Activated T-cell treated with anti-CD3 and anti-CD28 coated beads for 48 hours (primary cell): ENCODE measurements at regions not wholly inside any gene's neighbourhood (a gene's known extent, or its start where the extent isn't known, plus 50 kb on each side); places are given as distances from the start of the nearest gene placed in this dataset.
"Not testable (repeated sequence)": the region's sequence is repeated elsewhere in the genome, so short reads cannot be mapped to it uniquely, and the experiment has no call there.

Source experiments
- DNase-seq: peaks from one replicate; pipeline ENCODE4 v3.0.0-alpha.2; 2020; ENCODE audit warnings: low read depth

- no peak for DNase-seq
Observed at GRCh38 chr10:124164264-124164663, 70.9 kb upstream of the CHST15 start.

- no peak for DNase-seq
Observed at GRCh38 chr10:124162774-124163354, 69.5 kb upstream of the CHST15 start.

- no peak for DNase-seq
Observed at GRCh38 chr10:124162136-124162535, 68.7 kb upstream of the CHST15 start.

- no peak for DNase-seq
Observed at GRCh38 chr10:124161601-124162000, 68.2 kb upstream of the CHST15 start.

- no peak for DNase-seq
Observed at GRCh38 chr10:124160943-124161582, 67.7 kb upstream of the CHST15 start.

GRCh38 chr10:124160176-124160575 lies 66.8 kb upstream of the CHST15 start:
- no peak for DNase-seq

GRCh38 chr10:124159153-124159552 lies 65.8 kb upstream of the CHST15 start:
- no peak for DNase-seq

- DNase-seq, result no peak
Observed at GRCh38 chr10:124158592-124158991, 65.2 kb upstream of the CHST15 start.

GRCh38 chr10:124157271-124157681 lies 63.9 kb upstream of the CHST15 start:
- no peak for DNase-seq

- DNase-seq, result no peak
Observed at GRCh38 chr10:124156524-124157260, 63.3 kb upstream of the CHST15 start.

GRCh38 chr10:124155781-124156435 lies 62.5 kb upstream of the CHST15 start:
- DNase-seq, result no peak

- DNase-seq, result peak; percentile 31
Observed at GRCh38 chr10:124153023-124153826, 59.8 kb upstream of the CHST15 start.

GRCh38 chr10:124152139-124153022 lies 59.0 kb upstream of the CHST15 start:
- no peak for DNase-seq

- DNase-seq, result no peak
Observed at GRCh38 chr10:124151466-124152095, 58.2 kb upstream of the CHST15 start.

- DNase-seq, result no peak
Observed at GRCh38 chr10:124150807-124151417, 57.5 kb upstream of the CHST15 start.

- no peak for DNase-seq
Observed at GRCh38 chr10:124150189-124150806, 56.9 kb upstream of the CHST15 start.

GRCh38 chr10:124149189-124150042 lies 56.0 kb upstream of the CHST15 start:
- DNase-seq, result no peak

GRCh38 chr10:124148509-124149188 lies 55.3 kb upstream of the CHST15 start:
- not testable (repeated sequence) for DNase-seq
